ENCODE measurements at regions not wholly inside any gene's neighbourhood (a gene's known extent, or its start where the extent isn't known, plus 50 kb on each side); places are given as distances from the start of the nearest gene placed in this dataset.

- TF ChIP-seq ZFP91 (CRISPR knock-in tag; IDR thresholded peaks at IDR 0.05) (no peak), HMBOX1 (IDR thresholded peaks at IDR 0.05) (no peak)
Observed at GRCh38 chr6:168227840-168228239, 91.7 kb downstream of the DACT2 start (continued).

DNA sequence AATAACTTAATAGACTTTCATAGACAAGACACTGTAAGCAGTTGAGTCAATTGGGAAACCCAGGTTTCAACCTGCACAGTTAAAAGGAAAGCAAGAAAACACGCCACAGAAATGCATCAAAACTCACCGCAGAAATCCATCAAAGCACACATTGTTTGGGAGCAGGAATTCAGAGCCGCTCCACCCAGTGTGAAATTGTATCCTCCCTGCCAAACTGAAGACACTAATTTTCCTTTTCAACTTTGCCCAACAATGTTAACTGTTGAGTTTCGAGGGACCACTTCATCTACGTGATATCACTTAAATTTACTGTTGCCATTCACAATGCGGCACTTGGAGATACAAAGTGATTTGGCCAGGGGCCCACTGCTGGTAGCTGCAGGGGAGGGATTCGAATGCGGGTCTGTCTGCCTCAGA is 92.7 kb downstream of the DACT2 start:
- Histone ChIP-seq H3K9me1 (ENCODE audit: control insufficient read depth, insufficient read depth, low read length) (no peaks in the 10 kb centered on the region), H3K4me2 (ENCODE audit: insufficient read depth, low read length) (no peak overlapping the region), H3K27me3 (ENCODE audit: control insufficient read depth in 2 of 2, insufficient read depth in 2 of 2, low read length in 2 of 2) (peaks cover 51 to 78% of the 10 kb centered on the region in 2 experiments), H3K4me1 (replicated peaks in 1 of 2; ENCODE audit: control insufficient read depth in 2 of 2, insufficient read depth in 2 of 2, low read length in 2 of 2) (peaks cover 0 to 3% of the 10 kb centered on the region in 2 experiments; a peak in 1 of 5 replicates), H3K27ac (ENCODE audit: extremely low read depth, low read depth, low read length) (no peak overlapping the region), H4K20me1 (replicated peaks; ENCODE audit: control insufficient read depth, insufficient read depth, low read length) (peaks cover 6% of the 10 kb centered on the region), H3K9me3 (replicated peaks; ENCODE audit: control insufficient read depth, insufficient read depth, low read depth, low read length) (no peaks in the 10 kb centered on the region), H3K4me3 (no peak overlapping the region), H3K79me2 (ENCODE audit: control insufficient read depth, insufficient read depth, low read length) (no peaks in the 10 kb centered on the region), H2AFZ (ENCODE audit: low read depth, low read length) (no peak overlapping the region), H3K9ac (ENCODE audit: insufficient read depth in 1 of 2, low read depth in 2 of 2, low read length in 2 of 2) (no peak overlapping the region), H3K36me3 (ENCODE audit: control insufficient read depth, insufficient read depth, low read length) (no peaks in the 10 kb centered on the region)
- WGBS (ENCODE audit: insufficient coverage, low coverage, missing lambda C conversion rate), result 2% methylated on average over 8 of the region's 8 CpGs
- FAIRE-seq (no peak), DNase-seq (ENCODE audit: extremely low read depth in 1 of 4, low spot score in 3 of 4) (no peak), ATAC-seq (no peak)
- no TSS peak for BruUV-seq (replicated peaks)
- in situ Hi-C loops (cut with MboI), result no loop called here
- POLR2A ChIA-PET, result interaction anchor here (0.7 kb wide), 1 partner anchor 1278 kb away, joined by 4 read pairs; no protein-coding TSS in a partner anchor
- CTCF ChIA-PET (ENCODE audit: low intra/inter-chr PET ratio), result no interaction called here
- intact Hi-C loops (cut with micrococcal nuclease), result no loop called here
- TF ChIP-seq TAL1 (IDR thresholded peaks at IDR 0.05) (no peak), HINFP (tag; conservative IDR thresholded peaks at IDR 0.05; ENCODE audit: low read depth) (no peak), ZNF551 (CRISPR knock-in tag; IDR thresholded peaks at IDR 0.05) (no peak), GTF2A2 (tag; IDR thresholded peaks at IDR 0.05) (no peak), SRSF9 (IDR thresholded peaks at IDR 0.05; ENCODE audit: borderline replicate concordance, low read depth, low read length) (no peak), ZNF263 (CRISPR knock-in tag; IDR thresholded peaks at IDR 0.05; ENCODE audit: borderline replicate concordance) (no peak), PHF8 (IDR thresholded peaks at IDR 0.05; ENCODE audit: borderline replicate concordance, low read length) (no peak), LEF1 (IDR thresholded peaks at IDR 0.05) (no peak), SNIP1 (IDR thresholded peaks at IDR 0.05; ENCODE audit: low read depth) (no peak), KHSRP (IDR thresholded peaks at IDR 0.05) (no peak), BRD4 (IDR thresholded peaks at IDR 0.05) (no peak)
- TF ChIP-seq, protein P1, sequence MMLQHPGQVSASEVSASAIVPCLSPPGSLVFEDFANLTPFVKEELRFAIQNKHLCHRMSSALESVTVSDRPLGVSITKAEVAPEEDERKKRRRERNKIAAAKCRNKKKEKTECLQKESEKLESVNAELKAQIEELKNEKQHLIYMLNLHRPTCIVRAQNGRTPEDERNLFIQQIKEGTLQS (IDR thresholded peaks at IDR 0.05), result no peak
- TF ChIP-seq, protein P1 (CRISPR knock-in tag; conservative IDR thresholded peaks at IDR 0.05), result no peak
- TF ChIP-seq, protein P2, sequence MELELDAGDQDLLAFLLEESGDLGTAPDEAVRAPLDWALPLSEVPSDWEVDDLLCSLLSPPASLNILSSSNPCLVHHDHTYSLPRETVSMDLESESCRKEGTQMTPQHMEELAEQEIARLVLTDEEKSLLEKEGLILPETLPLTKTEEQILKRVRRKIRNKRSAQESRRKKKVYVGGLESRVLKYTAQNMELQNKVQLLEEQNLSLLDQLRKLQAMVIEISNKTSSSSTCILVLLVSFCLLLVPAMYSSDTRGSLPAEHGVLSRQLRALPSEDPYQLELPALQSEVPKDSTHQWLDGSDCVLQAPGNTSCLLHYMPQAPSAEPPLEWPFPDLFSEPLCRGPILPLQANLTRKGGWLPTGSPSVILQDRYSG (tag; conservative IDR thresholded peaks at IDR 0.05; ENCODE audit: low read depth), result no peak
